Dermis microvascular lymphatic vessel endothelial cell (primary cell): ENCODE measurements at regions not wholly inside any gene's neighbourhood (a gene's known extent, or its start where the extent isn't known, plus 50 kb on each side); places are given as distances from the start of the nearest gene placed in this dataset.

Experiments used
- DNase-seq, 2 donors: peaks; one replicate each; pipeline versions ENCODE4 v3.0.0 to v3.0.0-alpha.2; 2010; ENCODE audit warnings: low read depth in 2 of 2

- no peak for DNase-seq
Observed at GRCh38 chr12:28601570-28602058, 411.4 kb downstream of the CCDC91 start.

DNA sequence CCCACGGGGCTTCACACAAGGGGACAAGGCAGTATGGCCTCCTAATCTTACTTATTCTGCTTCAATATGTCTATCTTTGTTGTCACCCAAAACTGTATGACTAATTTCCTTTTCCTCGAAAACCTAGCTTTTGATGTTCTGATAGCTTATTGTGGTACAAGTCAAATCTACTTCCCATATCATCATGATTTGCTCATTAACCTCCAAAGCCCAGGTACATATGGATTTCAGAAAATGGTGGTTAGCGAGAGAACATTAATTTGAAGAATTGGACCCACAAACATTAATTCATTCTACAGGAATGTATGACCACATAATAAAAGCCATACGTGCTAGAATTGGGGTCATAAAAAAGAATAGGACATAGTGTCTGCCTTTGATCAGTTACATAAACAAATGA lies 412.5 kb downstream of the CCDC91 start:
- DNase-seq = no peak

GRCh38 chr12:28603239-28603638 lies 413.0 kb downstream of the CCDC91 start:
- no peak for DNase-seq

GRCh38 chr12:28603801-28604200 lies 413.5 kb downstream of the CCDC91 start:
- DNase-seq = no peak

- no peak for DNase-seq
Observed at GRCh38 chr12:28604240-28604639, 414.0 kb downstream of the CCDC91 start.

DNA sequence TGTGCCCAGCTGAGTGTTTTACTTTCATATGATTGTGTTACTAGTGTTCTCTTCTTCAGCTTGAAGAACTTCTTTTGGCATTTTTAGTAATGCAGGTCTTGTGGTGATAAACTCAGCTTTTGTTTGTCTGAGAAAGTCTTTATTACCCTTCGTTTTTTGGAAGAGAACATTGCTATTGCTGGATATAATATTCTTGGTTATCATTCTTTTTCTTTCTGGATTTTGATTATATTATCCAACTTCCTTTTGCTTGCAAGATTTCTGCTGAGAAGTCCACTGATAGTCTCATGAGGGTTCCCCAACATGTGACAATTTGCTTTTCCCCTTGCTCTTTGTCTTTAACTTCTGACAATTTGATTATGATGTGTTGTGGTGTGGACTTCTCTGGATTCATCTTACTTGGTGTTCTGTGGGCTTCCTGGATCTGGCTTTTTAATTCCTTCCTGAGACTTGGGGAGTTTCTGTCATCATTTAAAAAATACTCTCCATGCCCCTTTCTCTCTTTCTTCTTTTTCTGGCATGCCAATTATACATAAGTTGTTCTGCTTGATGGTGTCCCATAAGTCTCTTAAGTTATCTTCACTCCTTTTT lies 416.8 kb downstream of the CCDC91 start:
- DNase-seq = no peak

DNA sequence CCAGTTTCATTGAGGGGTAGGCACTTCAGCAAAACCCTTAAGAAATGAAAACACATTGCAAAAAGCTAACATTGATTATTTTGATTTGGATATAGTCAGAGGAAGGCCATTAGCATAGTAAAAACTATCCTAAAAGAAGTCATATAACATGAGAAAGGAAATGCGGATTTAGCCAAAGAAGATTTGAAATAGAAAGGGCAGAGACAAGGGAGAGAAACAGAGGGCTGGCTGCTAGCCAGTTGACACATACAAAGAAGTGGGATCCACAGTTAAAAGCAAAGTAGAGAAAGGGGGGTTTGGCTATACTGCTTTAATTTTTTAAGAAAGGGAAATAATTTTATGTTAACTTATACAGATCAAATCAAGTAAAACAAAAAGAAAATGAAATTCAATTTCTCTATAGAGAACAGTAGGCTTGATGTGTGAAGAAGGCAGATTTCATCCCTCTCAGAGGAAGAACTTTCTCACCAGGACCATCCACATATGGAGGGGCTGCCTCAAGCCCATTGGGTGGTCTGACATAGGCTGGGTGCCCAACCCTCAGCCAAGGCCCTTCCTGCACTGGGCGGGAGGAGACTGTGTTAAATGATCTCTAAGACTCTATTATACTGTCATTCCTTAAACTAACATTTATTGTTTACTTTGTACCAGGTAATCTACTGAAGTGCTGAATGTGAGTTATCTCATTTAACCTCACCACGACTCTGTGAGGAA lies 420.3 kb downstream of the CCDC91 start:
- DNase-seq = no peak

DNA sequence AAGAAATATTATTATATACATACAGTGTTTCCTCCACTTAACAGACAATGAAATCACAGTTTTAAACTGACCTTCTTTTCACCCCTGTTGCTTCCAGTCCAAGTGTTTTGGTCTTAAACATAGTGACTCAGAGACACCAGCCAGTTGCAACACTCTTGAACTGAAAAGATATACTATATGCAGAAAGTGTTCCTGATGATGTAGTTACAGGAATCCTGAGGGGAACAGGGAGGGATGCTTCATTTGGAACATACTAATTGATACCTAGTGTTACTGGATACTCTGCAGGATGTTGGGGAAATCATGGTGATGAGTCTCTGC lies 420.8 kb downstream of the CCDC91 start:
- peak in 1 of 2 donors; percentile 66 for DNase-seq

DNA sequence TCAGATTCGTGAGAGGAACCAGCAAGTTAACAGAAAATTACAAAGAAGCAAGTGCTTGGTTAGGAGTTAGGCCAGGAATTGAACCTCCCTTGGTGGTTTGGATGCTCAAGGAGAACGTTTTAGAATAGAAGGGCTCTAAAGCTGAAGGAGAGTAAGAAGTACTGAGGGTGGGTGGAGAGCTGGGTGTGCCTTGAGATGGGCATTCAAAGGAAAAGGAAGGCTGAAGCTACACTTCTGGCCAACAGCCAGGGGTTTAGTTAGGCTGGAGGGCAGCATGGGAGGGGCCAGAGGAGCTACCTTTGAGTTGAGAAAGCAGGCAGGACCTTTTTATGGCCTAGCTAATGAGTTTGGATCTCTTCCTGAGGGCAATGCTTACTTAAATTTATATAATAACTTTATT lies 421.2 kb downstream of the CCDC91 start:
- no peak for DNase-seq

GRCh38 chr12:28618171-28618570 lies 427.9 kb downstream of the CCDC91 start:
- no peak for DNase-seq

DNA sequence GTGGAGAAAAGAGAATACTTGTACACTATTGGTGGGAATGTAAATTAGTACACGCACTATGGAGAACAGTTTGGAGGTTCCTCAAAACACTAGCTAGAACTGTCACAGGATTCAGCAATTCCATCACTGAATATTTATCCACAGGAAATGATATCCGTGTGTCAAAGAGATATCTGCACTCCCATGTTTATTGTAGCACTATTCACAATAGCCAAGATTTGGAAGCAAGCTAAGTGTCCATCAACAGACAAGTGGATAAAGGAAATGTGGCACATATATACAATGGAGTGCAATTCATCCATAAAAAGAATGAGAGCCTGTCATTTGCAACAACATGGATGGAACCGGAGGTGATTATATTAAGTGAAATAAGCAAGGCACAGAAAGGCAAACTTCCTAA lies 428.5 kb downstream of the CCDC91 start:
- peak in 1 of 2 donors; percentile 24 for DNase-seq

DNA sequence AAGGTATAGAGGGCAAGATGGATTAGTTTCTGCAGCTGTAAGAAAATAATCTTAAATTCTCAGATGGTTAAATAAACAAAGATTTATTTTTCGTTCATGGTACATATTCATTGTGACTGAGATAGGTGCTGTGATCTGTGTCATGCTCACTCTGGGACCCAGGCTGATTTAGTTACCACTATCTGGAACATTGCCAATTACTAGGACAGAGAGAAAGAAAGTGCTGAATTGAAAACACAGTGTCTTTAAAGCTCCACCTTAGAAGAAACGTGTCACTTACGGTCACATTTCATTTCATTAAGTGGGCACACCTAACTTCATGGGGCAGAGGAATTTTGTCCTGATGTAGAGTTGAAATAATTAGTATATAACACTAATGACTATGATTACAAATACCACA lies 430.0 kb downstream of the CCDC91 start:
- DNase-seq = no peak

GRCh38 chr12:28622406-28622805 lies 432.1 kb downstream of the CCDC91 start:
- no peak for DNase-seq

DNA sequence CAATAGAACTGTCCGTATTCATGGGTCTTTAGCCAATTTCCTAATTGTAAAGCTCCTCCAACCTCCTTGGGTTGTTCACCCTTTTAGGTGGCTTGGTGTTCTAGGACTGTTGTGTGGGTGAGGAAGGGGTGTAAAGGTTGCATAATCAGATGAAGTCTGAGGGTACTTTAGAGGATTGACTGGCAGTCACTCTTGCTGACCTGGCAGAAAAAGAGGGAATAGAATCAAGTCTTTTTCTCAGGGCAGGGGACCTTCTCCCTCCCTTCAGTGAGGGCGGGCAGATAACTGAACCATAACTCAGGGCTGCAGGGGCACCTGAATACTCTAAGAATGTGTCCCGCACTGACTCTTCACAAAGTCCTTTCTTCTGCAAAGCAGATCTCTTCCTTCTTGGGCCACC lies 436.2 kb downstream of the CCDC91 start:
- no peak for DNase-seq

DNA sequence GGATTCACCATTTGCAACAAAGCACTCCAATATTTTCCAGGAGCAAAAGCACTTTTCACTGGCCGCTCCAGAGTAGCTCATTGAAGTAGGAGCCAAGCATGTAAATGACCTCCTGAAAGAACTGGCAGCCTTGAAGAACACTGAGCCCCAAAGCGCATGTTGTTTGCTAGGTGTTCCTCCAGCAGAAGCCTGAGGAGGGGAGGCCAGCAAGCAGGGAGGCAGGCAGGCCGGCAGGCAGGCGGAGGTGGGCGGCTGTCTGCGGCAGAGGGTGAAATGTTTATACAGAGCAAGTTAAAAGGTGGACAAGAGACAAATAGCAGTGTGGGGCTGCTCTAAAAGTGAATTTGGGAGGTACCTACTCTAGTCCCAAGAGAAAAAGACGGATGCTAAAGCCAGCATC lies 439.4 kb downstream of the CCDC91 start:
- DNase-seq = no peak

GRCh38 chr12:28631831-28632230 lies 441.6 kb downstream of the CCDC91 start:
- no peak for DNase-seq

DNA sequence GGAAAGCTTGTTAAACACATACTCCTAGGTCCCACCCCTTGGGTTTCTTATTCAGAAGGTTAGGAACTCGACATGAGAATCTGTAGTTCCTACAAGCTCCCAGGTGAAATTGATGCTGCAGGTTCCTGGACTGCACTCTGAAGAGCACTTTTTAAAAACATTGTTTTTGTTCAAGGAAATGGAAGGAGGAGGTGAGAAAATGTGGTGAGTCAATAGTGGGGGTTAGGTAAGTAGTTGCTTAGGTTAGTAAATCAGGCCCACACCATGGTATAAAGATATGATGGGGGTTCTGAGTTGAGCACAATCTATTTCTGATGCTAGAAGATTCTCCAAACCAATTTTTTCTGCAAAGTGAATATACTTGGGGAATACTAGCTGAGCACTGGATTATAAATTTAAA lies 450.3 kb downstream of the CCDC91 start:
- no peak for DNase-seq

DNA sequence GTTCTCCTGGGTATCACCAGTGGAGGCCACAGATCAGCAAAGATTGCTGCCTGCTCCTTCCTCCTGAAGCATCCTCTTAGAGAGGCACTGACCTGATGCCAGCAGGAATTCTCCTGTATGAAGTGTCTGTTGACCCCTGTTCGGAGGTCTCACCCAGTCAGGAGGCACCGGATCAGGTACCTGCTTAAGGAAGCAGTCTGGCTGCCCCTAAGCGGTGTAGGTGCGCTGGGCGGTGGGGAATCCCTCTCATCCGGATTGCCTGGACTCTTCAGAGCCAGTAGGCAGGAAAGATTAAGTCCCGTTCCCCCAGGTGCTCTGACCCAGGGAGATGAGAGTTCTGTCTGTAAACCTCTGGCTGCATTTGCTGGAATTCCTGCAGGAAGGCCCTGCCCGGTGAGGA lies 455.2 kb downstream of the CCDC91 start:
- DNase-seq = no peak

DNA sequence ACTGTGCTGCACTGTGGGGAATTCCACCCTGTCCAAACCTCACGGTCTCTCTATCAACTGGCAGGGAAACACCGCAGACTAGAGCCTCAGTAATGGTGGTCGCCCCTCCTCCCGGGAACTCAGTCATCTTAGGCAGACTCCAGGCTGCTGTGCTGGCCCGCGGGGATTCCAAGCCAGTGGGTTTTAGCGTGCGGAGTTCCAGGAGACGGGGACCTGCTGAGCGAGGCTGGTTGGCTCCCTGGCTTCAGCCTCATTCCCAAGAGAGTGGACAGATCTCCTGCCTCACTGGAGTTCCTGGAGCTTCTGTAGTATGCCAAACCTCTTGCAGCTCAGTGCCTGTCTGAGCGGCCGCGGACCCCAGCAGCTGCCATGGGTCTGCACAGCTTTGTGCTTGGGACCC lies 455.6 kb downstream of the CCDC91 start:
- DNase-seq = no peak

DNA sequence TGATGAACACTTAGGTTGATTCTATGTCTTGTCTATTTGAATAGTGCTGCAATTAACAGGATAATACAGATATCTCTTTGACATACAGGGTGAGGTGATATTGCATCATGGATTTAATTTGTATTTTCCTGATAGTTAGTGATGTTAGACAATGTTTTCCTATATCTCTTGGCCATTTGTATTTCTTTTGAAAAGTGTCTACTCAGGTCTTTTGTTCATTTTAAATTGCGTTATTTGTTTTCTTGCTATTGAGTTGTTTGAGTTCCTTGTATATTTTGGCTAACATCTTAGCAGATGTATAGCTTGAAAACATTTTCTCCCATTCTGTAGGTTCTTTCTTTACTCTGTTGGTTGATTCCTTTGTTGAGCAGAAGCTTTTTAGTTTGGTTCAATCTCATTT lies 460.6 kb downstream of the CCDC91 start:
- DNase-seq = no peak

DNA sequence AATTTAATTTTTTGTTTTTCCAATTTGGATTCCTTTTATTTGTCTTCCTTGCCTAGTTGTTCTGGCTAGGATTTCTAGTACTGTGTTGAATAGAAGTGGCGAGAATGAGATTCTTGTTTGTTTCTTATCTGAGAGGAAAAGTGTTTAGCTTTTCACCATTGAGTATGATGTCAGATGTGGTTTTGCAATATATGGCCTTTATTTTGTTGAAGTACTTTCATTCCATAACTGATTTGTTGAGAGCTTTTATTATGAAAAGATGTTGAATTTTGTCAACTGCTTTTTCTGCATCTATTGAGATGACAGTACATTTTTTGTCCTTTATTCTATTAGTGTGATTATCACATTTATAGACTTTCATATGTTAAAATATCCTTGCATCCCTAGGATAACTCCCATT lies 462.0 kb downstream of the CCDC91 start:
- no peak for DNase-seq

- DNase-seq = no peak
Observed at GRCh38 chr12:28681980-28682379, 467.1 kb upstream of the FAR2 start.

GRCh38 chr12:28683366-28683765 lies 465.7 kb upstream of the FAR2 start:
- DNase-seq = no peak
